Activated naive CD4-positive, alpha-beta T cell treated with anti-CD3 and anti-CD28 coated beads for 36 hours (primary cell): ENCODE measurements at regions not wholly inside any gene's neighbourhood (a gene's known extent, or its start where the extent isn't known, plus 50 kb on each side); places are given as distances from the start of the nearest gene placed in this dataset.
"Not testable (repeated sequence)": the region's sequence is repeated elsewhere in the genome, so short reads cannot be mapped to it uniquely, and the experiment has no call there.

Experiments used
- CTCF ChIA-PET: fragments of 350-600 bp; sonication (Branson Sonifier 250); formaldehyde crosslinking; loops from one replicate; lab custom pipeline; 2021; ENCODE audit warnings: antibody characterized with exemption; lab: Charles Lee
- DNase-seq: peaks from one replicate; pipeline ENCODE4 v3.0.0-alpha.2; 2020
- H3K27ac Mint-ChIP-seq: one replicate; pipeline ENCODE4 v1.8.0; 2021; ENCODE audit warnings: mild to moderate bottlenecking, mixed read lengths
- H3K27me3 Mint-ChIP-seq: one replicate; pipeline ENCODE4 v1.8.0; 2021; ENCODE audit warnings: low read depth, mixed read lengths
- H3K36me3 Mint-ChIP-seq: one replicate; pipeline ENCODE4 v1.8.0; 2021; ENCODE audit warnings: low read depth, mixed read lengths
- H3K4me1 Mint-ChIP-seq: one replicate; pipeline ENCODE4 v1.8.0; 2021; ENCODE audit warnings: low read depth, mixed read lengths
- H3K4me3 Mint-ChIP-seq: one replicate; pipeline ENCODE4 v1.8.0; 2021; ENCODE audit warnings: mild to moderate bottlenecking, moderate library complexity, mixed read lengths
- H3K9me3 Mint-ChIP-seq: one replicate; pipeline ENCODE4 v1.8.0; 2021; ENCODE audit warnings: mixed read lengths
- intact Hi-C: fragments of 100-400 bp; cut with micrococcal nuclease; formaldehyde crosslinking; loops from one replicate; pipeline ENCODE4 v1.15.1; 2023

DNA sequence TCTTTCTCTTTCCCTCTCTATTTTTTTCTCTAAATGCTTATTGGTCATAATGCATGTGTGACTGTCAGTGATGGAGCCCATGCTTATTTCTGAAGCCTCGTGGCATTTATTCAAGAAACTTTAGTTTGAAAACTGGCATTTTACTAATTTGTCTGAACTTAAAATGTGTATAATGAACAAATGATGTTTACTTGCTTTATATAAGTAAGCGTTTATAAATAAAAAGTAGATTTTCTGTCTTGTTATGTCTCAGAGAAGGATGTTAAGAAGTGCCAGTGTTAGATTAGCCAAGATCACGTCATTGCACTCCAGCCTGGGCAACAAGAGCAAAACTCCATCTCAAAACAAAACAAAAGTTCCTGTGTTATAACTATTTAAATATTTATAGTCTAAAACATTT, 1568.1 kb downstream of the EFNB2 start:
- no peaks in the 10 kb centered on the region for H3K36me3 Mint-ChIP-seq
- no peak overlapping the region for H3K4me3 Mint-ChIP-seq
- CTCF ChIA-PET, result no interaction called here
- DNase-seq, result no peak
- no peaks in the 10 kb centered on the region for H3K4me1 Mint-ChIP-seq
- peaks cover 2% of the 10 kb centered on the region for H3K27me3 Mint-ChIP-seq
- no peaks in the 10 kb centered on the region for H3K9me3 Mint-ChIP-seq
- intact Hi-C loops, result no loop called here
- H3K27ac Mint-ChIP-seq, result no peak overlapping the region

DNA sequence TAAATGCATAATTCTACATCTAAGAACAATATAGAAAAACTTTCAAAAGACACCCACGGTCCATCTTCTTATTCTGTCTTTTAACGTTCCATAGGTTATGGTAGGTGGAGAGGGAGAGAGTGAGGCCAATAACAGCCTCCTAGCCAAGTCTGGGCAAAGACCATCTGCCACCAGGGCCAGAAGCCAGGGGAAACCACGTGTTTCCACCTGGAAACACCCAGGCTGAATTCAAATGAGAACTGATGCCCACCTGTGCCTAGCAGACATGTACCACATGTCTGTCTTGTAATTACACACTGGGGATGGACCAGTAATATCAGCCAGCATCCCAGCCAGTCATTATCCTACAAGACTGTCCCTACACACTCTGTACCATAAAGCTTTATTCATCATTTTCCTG, 1573.1 kb downstream of the EFNB2 start:
- CTCF ChIA-PET, result no interaction called here
- H3K27me3 Mint-ChIP-seq, result peaks cover 2% of the 10 kb centered on the region
- no peaks in the 10 kb centered on the region for H3K36me3 Mint-ChIP-seq
- intact Hi-C loops, result no loop called here
- no peak overlapping the region for H3K4me3 Mint-ChIP-seq
- no peaks in the 10 kb centered on the region for H3K4me1 Mint-ChIP-seq
- no peak overlapping the region for H3K27ac Mint-ChIP-seq
- no peak for DNase-seq
- H3K9me3 Mint-ChIP-seq, result peaks cover 2% of the 10 kb centered on the region

DNA sequence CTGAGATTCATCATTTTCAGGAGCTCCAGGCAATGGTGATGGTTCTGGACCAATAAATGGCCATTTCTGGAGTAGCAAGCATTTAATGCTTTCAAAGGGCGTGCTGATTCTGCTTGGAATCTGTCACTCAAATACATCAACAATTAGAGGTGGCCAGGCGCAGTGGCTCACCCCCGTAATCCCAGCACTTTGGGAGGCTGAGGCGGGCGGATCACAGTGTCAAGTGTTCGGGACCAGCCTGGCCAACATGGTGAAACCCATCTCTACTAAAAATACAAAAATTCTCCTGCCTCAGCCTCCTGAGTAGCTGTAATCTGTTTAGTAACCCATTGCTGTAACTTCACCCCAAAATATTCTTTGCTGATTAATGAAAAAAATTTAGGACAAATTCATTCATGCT, 1574.2 kb downstream of the EFNB2 start:
- Mint-ChIP-seq H3K36me3 (no peaks in the 10 kb centered on the region), H3K27me3 (peaks cover 2% of the 10 kb centered on the region), H3K27ac (no peak overlapping the region), H3K4me1 (no peaks in the 10 kb centered on the region), H3K4me3 (no peak overlapping the region), H3K9me3 (peaks cover 2% of the 10 kb centered on the region)
- CTCF ChIA-PET, result no interaction called here
- DNase-seq, result no peak
- intact Hi-C loops, result no loop called here

DNA sequence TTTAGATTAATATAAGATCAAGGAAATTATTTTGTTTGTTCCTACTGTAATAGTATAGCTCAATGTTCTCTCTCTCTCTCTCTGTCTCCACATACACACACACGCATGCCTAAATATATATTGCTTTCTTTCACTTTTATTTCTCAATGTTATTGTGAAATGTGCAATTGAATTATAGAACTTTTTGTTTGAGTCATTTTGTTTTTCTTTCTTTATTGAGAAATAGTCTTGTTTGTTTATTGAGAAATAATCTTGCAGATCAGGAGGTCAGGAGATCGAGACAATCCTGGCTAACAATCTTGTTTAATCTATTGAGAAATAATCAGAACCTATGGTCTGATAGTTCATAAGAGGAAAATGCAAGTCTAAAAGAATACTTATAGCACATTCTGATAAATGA, 1581.3 kb downstream of the EFNB2 start:
- H3K4me1 Mint-ChIP-seq, result no peaks in the 10 kb centered on the region
- H3K27me3 Mint-ChIP-seq, result no peaks in the 10 kb centered on the region
- H3K27ac Mint-ChIP-seq, result no peak overlapping the region
- DNase-seq, result no peak
- H3K4me3 Mint-ChIP-seq, result no peak overlapping the region
- no peaks in the 10 kb centered on the region for H3K36me3 Mint-ChIP-seq
- no peaks in the 10 kb centered on the region for H3K9me3 Mint-ChIP-seq
- intact Hi-C loops, result no loop called here
- CTCF ChIA-PET, result no interaction called here

DNA sequence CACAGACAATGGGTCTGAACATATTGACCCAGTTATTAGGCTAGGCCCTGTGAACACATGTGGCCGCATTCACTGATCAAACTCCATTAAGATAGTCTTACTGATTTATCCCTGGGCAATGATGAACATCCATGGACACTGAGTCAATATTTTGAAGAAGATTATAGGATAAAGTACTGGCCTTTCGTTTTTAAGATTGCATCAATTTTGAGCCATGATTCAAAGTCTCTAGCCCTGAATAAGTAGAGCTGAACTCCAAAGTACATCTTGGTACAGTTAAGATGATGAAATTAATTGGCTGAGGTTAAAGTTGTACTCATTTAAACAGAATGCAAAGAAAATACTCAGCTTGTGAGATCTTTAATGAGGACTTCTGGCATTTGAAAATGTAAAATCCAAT, 1581.9 kb downstream of the EFNB2 start:
- no peak overlapping the region for H3K4me3 Mint-ChIP-seq
- no peaks in the 10 kb centered on the region for H3K9me3 Mint-ChIP-seq
- CTCF ChIA-PET, result no interaction called here
- H3K27me3 Mint-ChIP-seq, result no peaks in the 10 kb centered on the region
- no peak overlapping the region for H3K27ac Mint-ChIP-seq
- H3K36me3 Mint-ChIP-seq, result no peaks in the 10 kb centered on the region
- no peak for DNase-seq
- intact Hi-C loops, result no loop called here
- H3K4me1 Mint-ChIP-seq, result no peaks in the 10 kb centered on the region

DNA sequence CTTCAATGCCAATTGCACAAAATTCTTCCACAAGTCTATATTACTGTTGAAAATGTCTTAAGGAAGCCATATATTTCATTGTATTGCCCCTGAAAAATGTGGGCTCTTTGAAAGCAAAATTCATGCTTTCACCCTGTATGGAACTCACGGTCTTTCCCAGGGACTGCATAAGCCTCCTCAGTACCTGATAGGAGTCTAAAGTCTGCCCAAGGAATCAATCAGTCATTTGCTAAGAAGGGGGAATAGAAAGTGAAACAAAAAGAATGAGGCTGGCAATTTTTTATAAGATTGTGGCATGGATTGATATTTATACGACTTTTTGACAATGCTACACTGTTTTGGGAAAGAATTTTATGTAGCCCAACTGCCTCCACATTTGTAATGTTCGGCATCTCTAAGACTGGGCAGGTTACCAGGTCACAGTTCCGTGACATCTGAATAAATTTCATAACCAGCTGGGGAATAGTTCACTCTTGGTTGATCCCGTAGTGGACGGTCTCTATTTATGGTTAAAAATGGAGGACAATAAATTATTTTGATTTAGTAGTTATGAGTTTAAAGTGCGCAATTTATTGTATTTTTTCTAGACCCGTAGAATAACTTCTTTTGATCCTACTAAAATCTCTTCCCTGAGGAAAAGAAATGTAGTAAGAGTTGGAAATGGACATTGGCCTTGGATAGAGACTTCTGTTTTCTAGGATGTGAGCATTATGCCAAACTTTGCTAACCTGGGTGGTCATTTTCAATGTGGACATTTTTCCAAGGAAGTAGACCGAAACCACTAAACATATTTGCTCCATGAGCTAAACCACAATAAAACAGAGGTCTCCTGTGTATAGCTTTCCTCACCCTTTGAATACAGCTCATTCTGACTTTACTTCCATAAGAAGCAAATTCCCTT, 1585.4 kb downstream of the EFNB2 start:
- Mint-ChIP-seq H3K4me3 (no peak overlapping the region), H3K27me3 (no peaks in the 10 kb centered on the region), H3K9me3 (no peaks in the 10 kb centered on the region), H3K4me1 (no peaks in the 10 kb centered on the region), H3K36me3 (no peaks in the 10 kb centered on the region), H3K27ac (no peak overlapping the region)
- intact Hi-C loops, result no loop called here
- CTCF ChIA-PET, result no interaction called here
- DNase-seq, result no peak

DNA sequence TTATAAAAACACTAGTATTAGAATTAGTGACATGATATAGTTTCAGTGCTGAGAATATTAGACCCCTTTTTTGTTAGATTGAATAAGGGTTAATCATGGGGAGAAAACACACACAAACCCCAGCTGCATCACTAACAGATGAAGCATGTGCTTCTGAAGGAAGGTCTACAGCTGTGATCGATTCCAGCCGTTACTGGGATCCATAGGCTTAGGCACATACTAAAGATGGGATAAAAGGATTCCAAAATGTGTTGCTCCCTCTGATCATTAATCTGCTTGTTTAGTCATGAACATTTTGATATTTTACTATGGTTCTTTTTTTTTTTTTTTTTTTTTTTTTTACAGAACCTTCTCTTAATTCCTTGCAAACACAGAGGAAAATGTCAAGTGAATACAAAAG, 1591.3 kb downstream of the EFNB2 start:
- Mint-ChIP-seq H3K4me1 (no peaks in the 10 kb centered on the region), H3K9me3 (no peaks in the 10 kb centered on the region), H3K36me3 (no peaks in the 10 kb centered on the region), H3K4me3 (no peak overlapping the region), H3K27ac (no peak overlapping the region), H3K27me3 (peaks cover 3% of the 10 kb centered on the region)
- intact Hi-C loops, result no loop called here
- no peak for DNase-seq
- CTCF ChIA-PET, result no interaction called here

DNA sequence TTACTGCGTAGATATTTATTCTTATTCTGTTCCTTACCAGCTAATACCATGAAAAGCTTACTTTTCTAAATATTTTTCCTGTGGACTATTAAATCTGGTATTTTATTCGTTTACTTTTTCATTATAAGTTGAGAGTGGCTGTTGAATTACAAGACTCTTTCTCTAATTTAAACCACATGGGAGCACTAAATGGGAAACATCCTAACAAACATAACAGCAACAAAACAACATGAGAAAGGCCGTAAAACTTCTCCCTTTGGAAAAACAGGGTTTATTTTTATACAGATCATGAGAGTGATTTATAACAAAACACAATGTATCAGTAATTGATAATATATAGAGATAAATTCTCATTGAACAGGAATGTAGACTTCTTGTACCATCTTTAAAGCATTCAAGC, 1592.1 kb downstream of the EFNB2 start:
- Mint-ChIP-seq H3K27me3 (peaks cover 3% of the 10 kb centered on the region), H3K9me3 (no peaks in the 10 kb centered on the region), H3K27ac (no peak overlapping the region), H3K36me3 (no peaks in the 10 kb centered on the region), H3K4me1 (no peaks in the 10 kb centered on the region), H3K4me3 (no peak overlapping the region)
- CTCF ChIA-PET, result no interaction called here
- intact Hi-C loops, result no loop called here
- DNase-seq, result no peak

DNA sequence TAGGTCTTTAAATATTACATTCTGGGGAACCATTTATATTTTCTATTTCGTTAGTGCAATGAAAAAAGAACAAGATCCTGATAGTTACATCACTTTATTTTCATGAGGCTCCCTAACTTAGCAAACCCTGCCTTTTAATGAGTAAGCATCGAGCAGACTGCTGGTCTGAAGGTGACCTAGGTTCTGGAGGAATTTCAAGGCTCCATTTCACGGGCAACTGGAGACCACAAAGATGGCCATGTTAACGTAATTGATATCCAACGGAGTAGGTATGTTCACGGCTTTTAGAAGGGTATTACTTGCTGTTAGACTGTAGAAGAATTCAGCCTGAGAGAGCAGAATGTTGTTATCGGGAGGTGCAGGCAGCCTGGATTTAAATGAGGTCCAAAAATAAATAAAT, 1597.6 kb downstream of the EFNB2 start:
- CTCF ChIA-PET, result no interaction called here

DNA sequence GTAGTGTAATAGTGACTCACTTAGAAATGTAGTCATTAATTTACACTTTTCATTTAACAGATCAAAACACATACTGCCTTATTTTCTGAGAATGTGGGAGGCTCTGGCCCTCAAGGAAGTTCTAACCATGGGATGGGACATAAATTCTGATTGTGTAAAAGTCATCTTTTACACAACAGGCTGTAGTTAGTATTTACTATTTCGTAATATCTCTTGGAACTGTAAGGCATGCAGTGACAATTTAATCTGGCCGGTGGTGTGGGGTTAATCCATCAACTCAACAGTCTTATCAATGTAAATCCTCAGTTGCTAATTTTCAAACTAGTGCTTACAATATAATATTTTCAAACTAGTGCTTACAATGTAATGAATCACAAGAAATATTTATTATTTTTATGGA, 1599.2 kb downstream of the EFNB2 start:
- Mint-ChIP-seq H3K9me3 (peaks cover 2% of the 10 kb centered on the region), H3K27ac (no peak overlapping the region), H3K36me3 (no peaks in the 10 kb centered on the region), H3K4me1 (no peaks in the 10 kb centered on the region), H3K27me3 (peaks cover 2% of the 10 kb centered on the region), H3K4me3 (no peak overlapping the region)
- intact Hi-C loops, result no loop called here
- CTCF ChIA-PET, result no interaction called here
- DNase-seq, result no peak

More for the DNA sequence above, 1597.6 kb downstream of the EFNB2 start:
- no peaks in the 10 kb centered on the region for H3K36me3 Mint-ChIP-seq
- H3K27me3 Mint-ChIP-seq, result peaks cover 5% of the 10 kb centered on the region
- intact Hi-C loops, result no loop called here
- no peak for DNase-seq
- H3K4me3 Mint-ChIP-seq, result no peak overlapping the region
- no peak overlapping the region for H3K27ac Mint-ChIP-seq
- H3K4me1 Mint-ChIP-seq, result no peaks in the 10 kb centered on the region
- peaks cover 2% of the 10 kb centered on the region for H3K9me3 Mint-ChIP-seq

DNA sequence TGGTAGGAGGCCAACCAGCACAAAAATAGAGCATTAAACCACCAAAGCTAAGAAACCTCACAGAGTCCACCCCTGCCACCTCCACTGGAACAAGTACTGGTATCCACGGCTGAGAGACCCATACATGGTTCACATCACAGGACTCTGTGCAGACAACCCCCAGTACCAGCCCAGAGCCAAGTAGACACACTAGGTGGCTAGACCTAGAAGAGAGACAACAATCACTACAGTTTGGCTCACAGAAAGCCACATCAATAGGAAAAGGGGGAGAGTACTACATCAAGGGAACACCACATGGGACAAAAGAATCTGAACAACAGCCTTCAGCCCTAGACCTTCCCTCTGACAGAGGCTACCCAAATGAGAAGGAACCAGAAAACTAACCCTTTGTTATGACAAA, 1614.9 kb downstream of the EFNB2 start:
- intact Hi-C loops, CTCF ChIA-PET, H3K4me3 Mint-ChIP-seq, H3K4me1 Mint-ChIP-seq, DNase-seq, H3K36me3 Mint-ChIP-seq, H3K27ac Mint-ChIP-seq, H3K9me3 Mint-ChIP-seq: not testable (repeated sequence)
- peaks cover 11% of the 10 kb centered on the region for H3K27me3 Mint-ChIP-seq

DNA sequence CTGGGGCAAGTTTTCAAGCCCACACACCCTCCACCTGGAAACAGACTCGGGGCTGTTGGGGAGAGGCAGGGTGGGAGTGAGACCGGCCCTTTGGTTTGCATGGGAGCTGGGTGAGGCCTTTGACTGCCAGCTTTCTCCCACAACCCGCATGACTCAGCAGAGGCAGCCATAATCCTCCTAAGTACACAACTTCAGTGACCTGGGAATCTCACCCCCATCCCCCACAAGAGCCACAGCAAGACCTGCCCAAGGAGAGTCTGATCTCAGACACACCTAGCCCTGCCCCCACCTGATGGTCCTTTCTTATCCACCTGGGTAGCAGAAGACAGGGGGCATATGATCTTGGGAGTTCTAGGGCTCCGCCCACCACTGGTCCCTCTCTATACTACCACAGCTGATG, 1615.4 kb downstream of the EFNB2 start:
- no peak overlapping the region for H3K27ac Mint-ChIP-seq
- no peak for DNase-seq
- no peak overlapping the region for H3K4me3 Mint-ChIP-seq
- peaks cover 16% of the 10 kb centered on the region for H3K27me3 Mint-ChIP-seq
- no peaks in the 10 kb centered on the region for H3K36me3 Mint-ChIP-seq
- H3K4me1 Mint-ChIP-seq, result peaks cover 9% of the 10 kb centered on the region
- intact Hi-C loops, result no loop called here
- H3K9me3 Mint-ChIP-seq, result peaks cover 4% of the 10 kb centered on the region
- CTCF ChIA-PET, result no interaction called here

DNA sequence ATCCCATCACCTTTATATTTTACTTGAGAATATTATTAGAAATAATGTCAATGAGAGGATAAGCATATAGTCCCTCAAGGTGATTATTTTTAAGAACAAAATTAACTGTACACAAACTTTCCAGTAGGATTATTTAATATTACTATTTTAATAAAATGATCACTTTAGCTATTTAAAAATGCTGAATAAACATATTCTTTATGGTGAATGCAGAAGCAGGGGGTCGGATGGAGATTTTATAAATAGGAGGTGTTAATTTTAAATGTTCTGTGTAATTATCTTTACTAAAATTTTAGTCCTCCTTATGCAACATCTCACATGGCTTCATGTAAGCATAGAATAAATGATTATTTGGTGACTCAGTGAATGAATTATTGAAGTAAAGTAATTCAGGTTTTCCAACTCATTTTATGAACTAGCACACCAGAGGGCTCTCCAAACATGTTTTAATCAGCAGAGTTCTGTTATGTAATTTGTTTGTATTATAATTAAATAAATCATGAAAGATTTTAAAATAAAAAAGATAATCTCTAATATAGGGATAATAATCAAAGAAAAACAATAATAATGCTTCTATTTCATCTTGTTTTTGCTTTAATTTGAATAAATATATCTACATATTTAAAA, 1635.2 kb downstream of the EFNB2 start:
- intact Hi-C loops, result no loop called here
- CTCF ChIA-PET, result no interaction called here
- Mint-ChIP-seq H3K36me3 (no peaks in the 10 kb centered on the region), H3K27me3 (peaks cover 2% of the 10 kb centered on the region), H3K4me3 (no peak overlapping the region), H3K9me3 (no peaks in the 10 kb centered on the region), H3K27ac (no peak overlapping the region), H3K4me1 (no peaks in the 10 kb centered on the region)
- DNase-seq, result no peak
